ENCODE measurements at regions not wholly inside any gene's neighbourhood (a gene's known extent, or its start where the extent isn't known, plus 50 kb on each side); places are given as distances from the start of the nearest gene placed in this dataset.

DNA sequence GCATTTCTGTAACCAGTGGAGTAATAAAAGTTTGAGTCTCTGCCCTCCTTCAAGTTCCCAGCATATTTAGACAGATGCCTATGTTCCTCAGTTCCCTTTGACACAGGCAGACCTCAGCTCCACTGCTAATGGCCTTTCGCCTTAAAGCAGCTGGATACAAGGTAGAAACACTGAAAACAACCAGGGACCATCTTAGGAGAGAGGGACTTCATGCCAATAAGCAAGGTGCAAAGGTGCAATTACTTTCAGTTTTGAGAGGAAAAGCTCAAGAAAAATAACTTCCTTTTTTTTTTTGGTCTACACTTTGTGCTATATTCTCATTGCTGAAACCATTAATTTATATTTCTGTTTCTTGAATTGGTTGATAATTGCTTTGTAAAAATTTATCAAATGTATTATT lies 781.9 kb upstream of the GALNTL6 start:
- no peak for TF ChIP-seq CTCF (IDR thresholded peaks at IDR 0.05)
- TF ChIP-seq POLR2AphosphoS5 (IDR thresholded peaks at IDR 0.05): no peak
- TF ChIP-seq POLR2A (IDR thresholded peaks at IDR 0.05): no peak
